ENCODE measurements at regions not wholly inside any gene's neighbourhood (a gene's known extent, or its start where the extent isn't known, plus 50 kb on each side); places are given as distances from the start of the nearest gene placed in this dataset.

DNA sequence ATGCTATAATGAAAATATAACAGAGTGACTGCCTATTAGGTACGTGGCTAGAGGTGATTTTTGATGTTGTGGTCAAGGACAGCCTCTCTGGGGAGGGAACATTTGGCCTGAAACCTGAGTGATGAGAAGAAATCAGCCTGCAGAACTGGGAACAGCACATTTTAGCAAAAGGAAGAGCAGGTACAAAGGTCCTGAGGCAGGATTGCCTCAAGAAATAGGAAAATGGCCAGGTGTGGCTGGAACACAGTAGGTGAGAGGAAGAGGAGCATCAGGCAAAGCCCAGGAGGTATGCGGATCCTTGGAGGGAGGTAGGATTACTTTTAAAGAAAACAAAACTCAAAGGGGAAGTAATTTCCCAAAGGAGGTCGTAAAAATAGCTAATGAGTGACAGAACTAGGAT lies 582.9 kb downstream of the MED13L start:
- CTCF ChIA-PET = no interaction called here
- TF ChIP-seq BHLHE40 (IDR thresholded peaks at IDR 0.05; ENCODE audit: borderline replicate concordance) (no peak), ARNT (IDR thresholded peaks at IDR 0.05) (no peak), L3MBTL2 (conservative IDR thresholded peaks at IDR 0.05) (no peak), SP1 (IDR thresholded peaks at IDR 0.05) (no peak)
- POLR2A ChIA-PET = no interaction called here
- DNase-seq (ENCODE audit: extremely low spot score) = no peak

GRCh38 chr12:115693970-115694369 lies 583.5 kb downstream of the MED13L start:
- ChIA-PET POLR2A (no interaction called here), CTCF (no interaction called here)
- TF ChIP-seq HDGF (IDR thresholded peaks at IDR 0.05; ENCODE audit: borderline replicate concordance) (no peak), ZNF384 (IDR thresholded peaks at IDR 0.05) (no peak), SUZ12 (IDR thresholded peaks at IDR 0.05) (no peak), CTBP1 (IDR thresholded peaks at IDR 0.05; ENCODE audit: borderline replicate concordance) (no peak)
- DNase-seq (ENCODE audit: extremely low spot score) = no peak

DNA sequence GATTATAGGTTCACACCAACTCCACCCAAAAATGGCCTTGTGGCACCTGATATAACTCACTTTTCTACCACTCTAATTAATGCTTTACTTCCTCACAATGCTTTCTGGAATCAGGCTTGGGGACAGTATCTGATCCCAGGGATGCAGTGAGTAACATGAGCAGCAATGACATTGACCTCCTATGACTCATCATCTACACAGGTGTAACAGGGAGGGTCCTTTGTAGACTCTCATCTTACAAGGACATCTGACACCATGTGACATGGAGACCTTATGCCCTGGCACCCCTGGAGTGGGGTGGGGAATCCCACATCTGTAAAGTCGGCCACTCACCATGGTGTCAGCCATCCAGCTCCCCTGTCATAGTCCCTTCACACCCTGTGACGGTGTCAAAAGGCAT lies 586.4 kb downstream of the MED13L start:
- TF ChIP-seq FOXA1 (IDR thresholded peaks at IDR 0.05) (no peak), NFRKB (IDR thresholded peaks at IDR 0.05) (no peak), ELF4 (IDR thresholded peaks at IDR 0.05) (no peak), SUZ12 (IDR thresholded peaks at IDR 0.05) (no peak), SP1 (IDR thresholded peaks at IDR 0.05) (no peak), LEF1 (IDR thresholded peaks at IDR 0.05; ENCODE audit: borderline replicate concordance) (no peak)
- no peak for DNase-seq (ENCODE audit: extremely low spot score)
- POLR2A ChIA-PET = no interaction called here
- CTCF ChIA-PET = no interaction called here

DNA sequence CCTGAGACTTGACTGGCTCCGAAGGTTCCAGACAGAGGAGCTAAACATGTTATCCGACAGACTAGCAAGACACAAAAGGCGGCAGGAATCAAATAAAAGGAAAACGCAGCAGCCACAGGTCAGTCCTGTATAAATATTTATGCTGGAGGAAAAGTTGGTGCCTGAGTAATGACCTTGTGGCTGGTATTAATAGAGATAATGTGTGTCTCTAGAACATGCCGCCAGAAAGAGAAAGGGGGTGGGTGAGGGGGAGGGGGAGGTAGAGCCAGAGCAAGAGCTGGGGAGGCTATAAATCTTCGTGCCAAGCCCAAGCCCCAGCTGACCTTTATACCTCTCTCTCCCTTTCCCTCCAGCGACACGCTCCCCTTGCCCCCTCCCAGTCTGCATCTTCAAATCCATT lies 590.4 kb downstream of the MED13L start:
- POLR2A ChIA-PET = no interaction called here
- no peak for DNase-seq (ENCODE audit: extremely low spot score)
- CTCF ChIA-PET = no interaction called here
- TF ChIP-seq SUZ12 (IDR thresholded peaks at IDR 0.05) (no peak), FOXM1 (IDR thresholded peaks at IDR 0.05; ENCODE audit: borderline replicate concordance) (no peak), LEF1 (IDR thresholded peaks at IDR 0.05; ENCODE audit: borderline replicate concordance) (no peak), NFRKB (IDR thresholded peaks at IDR 0.05) (no peak), ELF4 (IDR thresholded peaks at IDR 0.05) (no peak), FOXK2 (IDR thresholded peaks at IDR 0.05) (no peak), L3MBTL2 (conservative IDR thresholded peaks at IDR 0.05) (no peak), CTBP1 (IDR thresholded peaks at IDR 0.05; ENCODE audit: borderline replicate concordance) (no peak), HDGF (IDR thresholded peaks at IDR 0.05; ENCODE audit: borderline replicate concordance) (no peak)

DNA sequence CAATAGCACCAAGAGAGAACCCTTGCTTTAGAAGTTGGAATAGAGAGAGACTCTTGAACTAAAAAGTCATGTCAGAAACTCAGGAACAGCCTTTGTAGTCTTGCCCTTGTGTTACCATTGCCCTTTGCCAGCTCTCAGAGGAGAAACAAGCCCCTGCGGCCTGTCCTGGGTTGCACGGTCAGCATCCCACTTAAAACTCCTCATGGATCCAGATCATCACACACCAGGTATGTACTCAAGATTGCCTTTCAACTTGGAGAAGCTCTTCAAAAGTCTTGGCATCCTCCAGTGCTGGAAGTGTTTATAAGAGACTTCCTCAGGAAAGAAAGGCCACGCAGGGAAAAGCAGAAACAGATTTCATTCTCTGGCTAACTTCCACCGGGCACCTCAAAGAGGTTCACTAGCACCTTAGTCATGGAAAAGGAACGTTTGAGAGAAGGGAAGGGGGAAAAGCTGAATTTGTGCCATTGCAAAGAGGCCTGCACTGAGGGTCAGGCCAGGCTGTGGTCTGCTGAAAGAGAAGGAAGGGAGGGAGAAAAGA lies 594.2 kb downstream of the MED13L start:
- CTCF ChIA-PET = no interaction called here

DNA sequence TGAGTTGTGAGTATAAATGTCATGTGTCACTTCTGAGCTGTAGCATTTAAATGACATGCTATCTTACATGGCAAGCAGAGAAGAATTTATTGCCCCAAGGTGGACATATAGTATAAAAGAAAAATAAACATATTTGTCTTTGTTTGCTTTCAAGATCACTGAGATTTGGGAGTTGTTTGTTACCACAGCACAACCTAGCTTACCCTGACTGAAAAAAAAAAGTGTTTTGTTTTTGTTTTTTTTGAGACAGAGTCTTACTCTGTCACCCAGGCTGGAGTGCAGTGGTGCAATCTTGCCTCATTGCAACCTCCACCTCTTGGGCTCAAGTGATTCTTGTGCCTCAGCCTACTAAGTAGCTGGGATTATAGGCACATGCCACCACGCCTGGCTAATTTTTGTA lies 596.5 kb downstream of the MED13L start:
- ChIA-PET CTCF (no interaction called here), POLR2A (no interaction called here)
- TF ChIP-seq ARNT (IDR thresholded peaks at IDR 0.05) (no peak), L3MBTL2 (conservative IDR thresholded peaks at IDR 0.05) (no peak), SUZ12 (IDR thresholded peaks at IDR 0.05) (no peak), LEF1 (IDR thresholded peaks at IDR 0.05; ENCODE audit: borderline replicate concordance) (no peak), ELF4 (IDR thresholded peaks at IDR 0.05) (no peak), BHLHE40 (IDR thresholded peaks at IDR 0.05; ENCODE audit: borderline replicate concordance) (no peak), FOXM1 (IDR thresholded peaks at IDR 0.05; ENCODE audit: borderline replicate concordance) (no peak), CTBP1 (IDR thresholded peaks at IDR 0.05; ENCODE audit: borderline replicate concordance) (no peak), FOXA1 (IDR thresholded peaks at IDR 0.05) (no peak), ZNF384 (IDR thresholded peaks at IDR 0.05) (no peak), SP1 (IDR thresholded peaks at IDR 0.05) (no peak), NFRKB (IDR thresholded peaks at IDR 0.05) (no peak), HDGF (IDR thresholded peaks at IDR 0.05; ENCODE audit: borderline replicate concordance) (no peak), FOXK2 (IDR thresholded peaks at IDR 0.05) (no peak), TARDBP (IDR thresholded peaks at IDR 0.05) (no peak)
- TF ChIP-seq, protein P1, sequence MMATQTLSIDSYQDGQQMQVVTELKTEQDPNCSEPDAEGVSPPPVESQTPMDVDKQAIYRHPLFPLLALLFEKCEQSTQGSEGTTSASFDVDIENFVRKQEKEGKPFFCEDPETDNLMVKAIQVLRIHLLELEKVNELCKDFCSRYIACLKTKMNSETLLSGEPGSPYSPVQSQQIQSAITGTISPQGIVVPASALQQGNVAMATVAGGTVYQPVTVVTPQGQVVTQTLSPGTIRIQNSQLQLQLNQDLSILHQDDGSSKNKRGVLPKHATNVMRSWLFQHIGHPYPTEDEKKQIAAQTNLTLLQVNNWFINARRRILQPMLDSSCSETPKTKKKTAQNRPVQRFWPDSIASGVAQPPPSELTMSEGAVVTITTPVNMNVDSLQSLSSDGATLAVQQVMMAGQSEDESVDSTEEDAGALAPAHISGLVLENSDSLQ (IDR thresholded peaks at IDR 0.05) = no peak
- DNase-seq (ENCODE audit: extremely low spot score) = no peak

More for the DNA sequence above, 594.2 kb downstream of the MED13L start:
- DNase-seq (ENCODE audit: extremely low spot score) = no peak
- POLR2A ChIA-PET = no interaction called here
- TF ChIP-seq ZNF384 (IDR thresholded peaks at IDR 0.05) = no peak
- no peak for TF ChIP-seq ARNT (IDR thresholded peaks at IDR 0.05)
- TF ChIP-seq CTBP1 (IDR thresholded peaks at IDR 0.05; ENCODE audit: borderline replicate concordance) = no peak
- no peak for TF ChIP-seq SP1 (IDR thresholded peaks at IDR 0.05)
- TF ChIP-seq FOXK2 (IDR thresholded peaks at IDR 0.05) = no peak
- TF ChIP-seq, protein P1 (IDR thresholded peaks at IDR 0.05) = no peak

GRCh38 chr12:115672506-115673080 lies 604.9 kb downstream of the MED13L start:
- TF ChIP-seq NFRKB (IDR thresholded peaks at IDR 0.05) = no peak
- no peak for TF ChIP-seq HDGF (IDR thresholded peaks at IDR 0.05; ENCODE audit: borderline replicate concordance)
- TF ChIP-seq FOXM1 (IDR thresholded peaks at IDR 0.05; ENCODE audit: borderline replicate concordance) = no peak
- no peak for TF ChIP-seq ELF4 (IDR thresholded peaks at IDR 0.05)
- no peak for TF ChIP-seq FOXK2 (IDR thresholded peaks at IDR 0.05)
- no peak for TF ChIP-seq TARDBP (IDR thresholded peaks at IDR 0.05)
- TF ChIP-seq, protein P1 (IDR thresholded peaks at IDR 0.05) = no peak
- TF ChIP-seq LEF1 (IDR thresholded peaks at IDR 0.05; ENCODE audit: borderline replicate concordance) = no peak
- no peak for TF ChIP-seq BHLHE40 (IDR thresholded peaks at IDR 0.05; ENCODE audit: borderline replicate concordance)
- no peak for TF ChIP-seq SP1 (IDR thresholded peaks at IDR 0.05)
- TF ChIP-seq L3MBTL2 (conservative IDR thresholded peaks at IDR 0.05) = no peak
- TF ChIP-seq ARNT (IDR thresholded peaks at IDR 0.05) = no peak
- POLR2A ChIA-PET = no interaction called here
- CTCF ChIA-PET = no interaction called here
- no peak for DNase-seq (ENCODE audit: extremely low spot score)
